Stimulated activated CD8-positive, alpha-beta memory T cell treated with anti-CD3 and anti-CD28 coated beads, Interleukin-2, amount 100 ng/mL, for 1 hour (primary cell): ENCODE measurements at regions not wholly inside any gene's neighbourhood (a gene's known extent, or its start where the extent isn't known, plus 50 kb on each side); places are given as distances from the start of the nearest gene placed in this dataset.
"Not testable (repeated sequence)": the region's sequence is repeated elsewhere in the genome, so short reads cannot be mapped to it uniquely, and the experiment has no call there.

ENCODE experiments used
- DNase-seq, 2 donors: peaks; one replicate each; pipeline ENCODE4 v3.0.0-alpha.2; 2020; ENCODE audit warnings: low read depth in 2 of 2

DNA sequence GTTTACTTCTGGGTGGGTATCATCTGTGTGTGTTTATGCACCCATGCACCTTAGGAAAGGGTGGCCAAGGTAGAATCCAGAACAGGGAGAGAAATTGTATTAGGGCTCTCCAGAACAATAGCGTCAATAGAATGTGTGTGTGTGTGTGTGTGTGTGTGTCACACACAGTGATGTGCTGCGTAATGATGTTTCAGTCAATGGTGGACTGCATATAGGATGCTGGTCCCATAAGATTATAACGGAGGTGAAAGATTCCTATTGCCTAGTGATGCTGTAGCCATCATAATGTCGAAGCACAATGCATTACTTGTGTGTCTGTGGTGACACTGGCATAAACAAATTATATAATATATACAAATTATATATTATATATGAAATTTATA is 69.3 kb upstream of the PRR23C start:
- no peak for DNase-seq

DNA sequence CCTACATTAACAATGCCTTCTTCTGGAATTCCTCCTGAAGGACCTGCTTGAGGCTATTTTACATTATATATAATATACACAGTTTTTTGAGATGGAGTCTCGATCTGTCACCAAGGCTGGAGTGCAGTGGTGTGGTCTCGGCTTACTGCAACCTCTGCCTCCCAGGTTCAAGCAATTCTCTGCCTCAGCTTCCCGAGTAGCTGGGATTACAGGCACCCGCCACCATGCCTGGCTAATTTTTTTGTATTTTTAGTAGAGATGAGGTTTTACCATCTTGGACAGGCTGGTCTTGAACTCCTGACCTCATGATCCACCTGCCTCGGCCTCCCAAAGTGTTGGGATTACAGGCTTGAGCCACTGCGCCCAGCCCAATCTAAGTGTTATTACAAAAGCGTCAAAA is 71.9 kb upstream of the PRR23C start:
- DNase-seq: not testable (repeated sequence)

DNA sequence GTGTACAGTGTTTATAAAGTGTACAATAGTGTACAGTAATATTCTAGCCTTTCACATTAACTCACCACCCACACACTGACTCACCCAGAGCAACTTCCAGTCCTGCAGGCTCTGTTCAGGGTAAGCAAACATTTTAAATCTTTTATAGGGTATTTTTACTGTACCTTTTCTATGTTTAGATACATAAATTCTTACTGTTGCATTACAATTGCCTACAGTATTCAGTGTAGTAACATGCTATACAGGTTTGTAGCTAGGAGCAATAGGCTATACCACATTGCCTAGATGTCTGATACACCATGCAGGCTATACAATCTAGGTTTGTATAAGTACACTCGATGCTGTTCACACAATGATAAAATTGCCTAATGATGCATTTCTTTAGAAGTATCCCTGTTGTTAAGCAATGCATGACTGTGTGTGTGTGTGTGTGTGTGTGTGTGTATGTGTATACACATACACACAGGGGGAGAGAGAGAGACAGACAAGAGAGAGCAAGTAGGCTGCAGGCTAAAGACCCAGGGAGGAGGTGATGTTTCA is 72.5 kb upstream of the PRR23C start:
- DNase-seq: no peak

DNA sequence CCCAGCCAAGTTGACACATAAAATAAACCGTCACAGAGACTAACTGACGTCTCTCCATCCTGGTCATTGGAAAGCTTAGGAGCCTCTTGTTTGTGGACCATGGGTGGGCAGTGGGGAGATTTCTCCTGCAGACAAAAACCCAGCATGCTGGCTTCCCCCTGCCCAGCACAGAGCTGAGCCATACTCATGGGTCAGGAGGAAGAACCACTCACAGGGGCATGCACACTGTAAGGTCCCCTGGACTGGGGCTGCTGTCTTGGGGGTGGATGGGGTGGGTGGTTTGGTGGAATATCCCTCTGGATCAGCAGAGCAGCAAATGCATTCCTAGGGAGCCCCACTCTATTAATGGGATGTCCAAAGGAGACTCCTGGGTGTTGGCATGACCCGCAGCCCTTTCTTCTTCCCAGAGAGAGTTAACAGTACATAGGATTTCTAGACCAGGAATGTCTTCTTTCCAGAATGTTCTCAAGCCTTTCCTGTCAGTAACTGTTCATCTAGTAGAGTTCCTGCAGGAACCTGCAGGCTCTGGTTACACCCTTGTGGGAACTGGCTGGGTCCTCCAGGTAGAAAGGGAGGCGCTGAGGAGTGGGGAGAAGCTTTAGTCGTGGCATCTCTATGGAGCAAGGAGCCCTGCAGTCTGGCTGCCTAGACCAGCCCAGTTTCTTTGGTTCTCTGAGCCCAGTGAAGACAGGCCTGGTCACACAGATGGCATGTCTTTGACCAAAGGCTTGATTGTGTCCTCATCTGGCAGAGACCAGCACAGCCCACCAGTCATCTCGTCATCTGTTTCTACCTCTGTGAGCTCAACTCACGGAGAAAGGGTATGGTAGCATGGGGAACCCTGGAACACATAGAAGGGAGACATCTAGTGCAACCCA is 73.4 kb upstream of the PRR23C start:
- no peak for DNase-seq

DNA sequence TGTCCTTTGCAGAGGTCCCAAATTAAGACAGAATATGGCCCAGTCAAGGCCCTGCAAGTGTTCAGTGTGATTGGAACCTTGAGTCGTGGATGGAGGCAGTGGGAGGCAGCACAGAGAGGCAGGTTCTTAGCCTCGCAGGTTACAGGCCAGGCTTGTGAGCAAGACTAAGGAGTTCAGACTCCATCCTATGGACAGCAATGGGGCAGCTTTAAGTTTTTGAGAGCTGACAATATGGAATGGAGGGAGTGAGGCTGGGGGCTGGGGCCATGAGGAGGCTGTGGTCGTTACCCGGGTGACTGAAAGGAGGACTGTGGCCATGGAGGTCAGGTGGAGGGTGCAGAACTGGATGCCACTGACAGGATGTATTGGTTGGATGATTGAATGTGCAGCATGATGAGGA is 74.1 kb upstream of the PRR23C start:
- no peak for DNase-seq

DNA sequence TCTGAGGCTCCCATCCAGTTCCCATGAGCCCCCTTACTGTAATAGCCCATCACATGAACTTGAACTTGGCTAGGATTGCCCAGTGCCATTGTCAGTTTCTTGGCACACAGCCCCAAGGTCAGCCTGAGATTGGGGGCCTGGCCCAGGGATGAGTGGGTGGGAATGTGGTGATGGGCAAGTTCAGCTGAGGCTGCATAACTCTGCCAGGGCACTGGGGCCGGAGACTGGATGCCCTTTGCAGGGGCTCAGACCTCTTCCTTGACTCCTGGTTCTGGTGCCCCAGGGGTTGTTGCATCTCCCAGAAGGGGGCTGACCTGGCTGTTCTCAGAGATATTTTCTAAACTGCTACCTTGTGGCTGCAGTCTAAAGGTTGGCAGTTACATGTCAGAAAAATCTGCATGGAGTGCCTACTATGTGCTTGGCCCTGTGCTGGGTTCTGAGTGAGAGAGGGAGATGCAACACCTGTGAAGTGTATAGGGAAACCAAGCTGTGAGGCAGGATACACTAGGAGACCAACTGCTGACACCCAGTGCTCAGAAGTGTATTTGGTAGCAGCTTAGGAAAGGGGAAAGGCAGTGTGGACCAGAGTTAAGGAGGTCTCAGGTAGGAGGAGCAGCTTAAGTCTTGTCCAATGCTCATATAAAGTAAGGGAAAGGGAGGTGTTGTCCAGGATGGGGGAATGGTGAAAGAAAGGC is 74.8 kb upstream of the PRR23C start:
- DNase-seq: no peak

DNA sequence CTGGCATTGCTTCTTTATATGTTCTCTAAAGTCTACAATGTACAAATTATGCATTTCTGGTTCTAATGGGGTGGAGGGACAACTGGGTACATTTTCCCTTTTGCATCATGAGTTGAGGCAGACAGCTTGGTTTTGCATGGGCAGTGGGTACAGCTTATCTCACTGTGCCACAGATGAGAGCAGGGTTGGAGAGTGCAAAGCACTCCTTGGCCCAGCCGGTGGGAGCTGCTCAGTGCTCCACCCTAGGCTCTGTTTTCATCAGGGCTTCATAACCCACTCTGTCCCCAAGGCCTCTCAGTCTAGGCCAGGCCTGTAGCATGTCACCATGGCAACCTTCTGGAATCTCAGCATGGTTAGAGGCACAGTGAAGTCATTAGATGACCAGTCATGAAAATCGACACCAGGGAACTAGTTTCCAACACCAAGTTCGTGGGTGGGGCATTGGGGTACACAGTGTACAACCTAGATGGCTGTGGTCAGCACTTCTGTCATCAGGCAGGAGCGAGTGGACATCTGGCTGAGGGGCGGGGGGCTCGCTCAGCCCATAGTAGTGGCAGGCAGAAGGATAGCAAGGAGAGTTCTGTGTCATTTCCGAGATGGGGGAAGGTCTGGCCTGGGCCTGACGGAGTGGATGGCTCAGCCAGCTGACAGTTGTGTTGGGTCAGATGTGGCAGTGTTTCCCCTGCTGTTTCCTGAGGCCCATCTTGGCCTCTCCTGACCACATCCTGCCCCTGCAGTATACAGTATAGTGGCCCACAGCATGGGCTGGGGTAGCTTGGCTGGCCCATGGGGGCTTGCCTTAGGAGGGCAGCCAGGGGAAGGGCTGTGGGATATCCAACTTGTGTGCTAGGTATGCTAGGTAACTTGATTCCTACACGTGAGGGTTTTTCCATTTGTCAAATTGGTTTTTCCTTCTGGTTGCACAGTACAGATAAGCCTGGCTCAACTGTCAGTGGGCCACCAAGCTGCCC is 75.7 kb upstream of the PRR23C start:
- DNase-seq: no peak

DNA sequence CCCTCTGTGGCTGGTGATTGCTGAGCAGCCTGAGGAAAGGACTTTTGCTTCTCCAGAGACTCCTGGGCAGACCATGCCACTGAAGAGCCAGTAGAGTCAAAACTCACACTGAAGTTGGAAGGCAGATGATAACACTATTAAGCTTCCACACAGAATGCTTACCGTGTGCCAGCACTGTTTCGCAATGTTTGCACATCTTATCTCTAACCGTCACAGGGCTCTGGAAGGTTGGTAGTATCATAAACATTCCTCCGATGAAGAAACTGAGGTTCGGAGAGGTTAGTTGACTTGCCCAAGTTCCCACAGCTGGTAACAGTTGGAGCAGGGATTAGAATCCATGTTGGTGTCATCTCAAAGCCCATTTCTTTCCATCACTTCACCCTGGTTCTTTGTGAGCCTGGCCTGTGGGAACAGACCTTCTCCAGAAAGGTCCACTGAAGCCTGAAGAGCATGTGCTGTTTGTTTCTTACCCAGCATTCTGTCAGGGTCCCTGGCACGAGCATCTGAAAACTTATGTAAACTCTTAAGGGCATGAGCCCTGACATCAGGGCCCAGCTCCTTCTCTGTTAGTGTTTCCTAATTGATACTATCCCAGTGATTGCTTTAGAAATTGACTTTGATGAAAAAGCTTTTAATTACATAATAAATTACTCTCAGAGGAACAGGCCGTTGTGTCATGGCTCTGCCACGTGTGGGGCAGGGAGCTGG is 77.0 kb upstream of the PRR23C start:
- no peak for DNase-seq

DNA sequence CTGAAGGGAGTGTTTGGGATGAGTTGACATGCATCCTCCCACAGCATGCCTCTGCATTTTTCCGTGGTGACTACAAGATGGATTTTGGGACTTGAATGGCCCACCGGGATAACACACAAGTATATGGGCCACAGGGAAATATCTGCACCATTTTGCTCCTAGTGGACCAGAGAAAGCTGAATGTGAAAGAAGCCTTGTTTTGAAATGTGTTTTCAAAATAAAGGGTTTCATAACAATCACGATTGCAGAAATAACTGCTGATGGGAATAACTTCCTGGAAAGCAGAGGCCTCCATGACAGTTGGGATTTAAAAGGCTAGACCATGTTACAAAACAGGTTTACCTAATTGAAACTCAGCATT is 77.5 kb upstream of the PRR23C start:
- DNase-seq: no peak

DNA sequence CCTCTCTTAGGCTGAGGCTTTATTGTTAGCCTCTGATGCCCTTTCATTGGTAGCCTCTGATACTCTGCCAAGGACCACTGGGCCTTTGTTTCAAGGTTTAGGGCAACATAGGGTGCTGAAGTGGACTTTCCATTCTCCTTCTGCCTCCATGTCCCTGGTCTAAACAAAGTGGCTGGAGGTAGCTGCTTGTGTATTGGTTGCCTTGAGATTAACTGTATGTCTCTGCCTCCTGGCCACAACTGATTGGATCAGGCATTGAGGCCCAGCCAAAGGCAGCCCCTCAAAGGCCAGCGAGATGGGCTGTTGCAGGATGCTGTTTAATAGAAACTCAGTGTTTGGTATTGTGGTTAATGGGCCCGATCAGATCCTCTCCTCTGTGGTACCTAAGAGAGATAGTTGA is 77.9 kb upstream of the PRR23C start:
- DNase-seq: no peak

DNA sequence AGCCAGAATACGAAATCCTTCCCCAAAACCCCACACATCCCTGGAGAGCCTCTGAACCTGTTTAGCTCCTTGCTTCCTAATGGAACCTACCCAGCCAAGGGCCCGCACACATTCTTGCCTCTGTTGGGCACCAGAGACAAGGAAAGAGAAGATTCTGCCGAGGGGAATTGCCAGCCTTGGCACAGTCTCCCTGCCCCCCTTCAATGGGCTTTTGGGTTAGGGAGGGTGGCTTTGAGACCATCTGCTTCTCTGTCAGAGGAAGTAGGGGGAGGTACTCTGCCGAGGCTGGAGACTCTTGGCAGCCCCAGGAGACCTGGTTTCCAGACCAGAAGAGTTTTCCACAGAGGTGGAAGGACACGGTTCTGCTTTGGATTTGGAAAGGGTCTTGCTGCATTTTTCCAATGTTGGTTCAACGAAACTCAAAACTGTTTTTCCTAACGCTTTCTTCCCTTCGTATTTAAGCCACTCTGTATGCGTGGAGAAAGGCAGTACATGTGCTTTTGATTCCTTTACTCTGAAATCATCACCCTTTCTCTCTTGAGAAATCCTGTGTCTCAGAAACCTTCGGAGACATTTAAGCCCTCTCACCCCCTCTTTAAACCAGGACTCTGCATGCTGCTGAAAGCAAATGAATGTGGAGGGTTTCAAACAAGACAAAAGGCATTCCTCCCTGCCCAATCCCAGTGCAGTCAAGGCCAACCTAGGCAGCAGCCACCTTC is 78.8 kb upstream of the PRR23C start:
- no peak for DNase-seq

DNA sequence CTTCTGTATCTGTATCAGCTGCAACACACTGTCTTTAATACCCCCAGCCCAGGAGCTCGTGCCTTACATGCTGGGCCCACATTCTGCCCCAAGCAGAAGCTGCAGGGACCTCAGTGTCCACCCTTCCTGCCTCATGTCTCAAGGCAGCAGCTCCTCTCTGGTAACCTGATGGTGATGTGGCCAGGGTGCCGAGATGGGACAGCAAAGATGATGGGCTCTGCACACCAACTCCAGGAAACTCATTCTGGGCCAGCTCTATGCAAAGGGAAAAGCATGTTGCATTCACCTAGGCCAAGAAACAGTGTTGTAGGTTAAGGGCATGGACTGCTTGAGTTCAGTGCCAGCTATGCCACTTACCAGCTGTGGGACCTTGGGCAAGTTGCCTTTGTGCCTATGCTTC is 79.5 kb upstream of the PRR23C start:
- DNase-seq: no peak

DNA sequence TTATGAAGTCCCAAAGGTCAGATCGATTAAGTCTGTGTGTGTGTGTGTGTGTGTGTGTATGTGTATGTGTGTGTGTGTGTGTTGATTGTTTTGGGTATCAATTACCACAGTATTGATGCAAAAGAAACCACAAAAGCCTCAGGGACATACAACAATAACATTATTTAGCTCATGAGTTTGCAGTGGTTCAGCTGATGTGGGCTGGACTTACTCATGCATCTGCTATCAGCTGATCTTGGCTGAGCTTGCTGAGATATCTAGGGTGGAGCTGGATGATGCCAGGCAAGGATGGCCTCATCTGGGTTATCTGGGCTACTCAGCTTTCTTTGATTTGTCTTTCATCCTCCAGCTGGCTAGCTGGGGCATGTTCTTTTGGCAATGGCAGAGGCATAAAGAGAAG is 82.4 kb upstream of the PRR23C start:
- DNase-seq: no peak

DNA sequence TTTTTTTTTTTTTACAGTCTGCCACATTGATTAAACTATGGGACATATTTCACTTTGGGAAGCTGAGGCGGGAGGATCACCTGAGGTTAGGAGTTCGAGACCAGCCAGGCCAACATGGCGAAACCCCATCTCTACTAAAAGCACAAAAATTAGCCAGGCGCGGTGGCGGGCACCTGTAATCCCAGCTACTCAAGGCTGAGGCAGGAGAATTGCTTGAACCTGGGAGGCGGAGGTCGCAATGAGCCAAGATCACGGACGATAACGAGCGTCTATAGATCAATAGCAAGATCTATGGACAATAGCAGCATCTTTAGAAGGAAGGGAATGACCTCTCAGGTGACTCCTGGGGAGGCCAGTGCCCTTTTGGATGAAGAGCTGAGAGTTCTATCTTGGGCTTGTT is 82.9 kb upstream of the PRR23C start:
- DNase-seq: not testable (repeated sequence)

DNA sequence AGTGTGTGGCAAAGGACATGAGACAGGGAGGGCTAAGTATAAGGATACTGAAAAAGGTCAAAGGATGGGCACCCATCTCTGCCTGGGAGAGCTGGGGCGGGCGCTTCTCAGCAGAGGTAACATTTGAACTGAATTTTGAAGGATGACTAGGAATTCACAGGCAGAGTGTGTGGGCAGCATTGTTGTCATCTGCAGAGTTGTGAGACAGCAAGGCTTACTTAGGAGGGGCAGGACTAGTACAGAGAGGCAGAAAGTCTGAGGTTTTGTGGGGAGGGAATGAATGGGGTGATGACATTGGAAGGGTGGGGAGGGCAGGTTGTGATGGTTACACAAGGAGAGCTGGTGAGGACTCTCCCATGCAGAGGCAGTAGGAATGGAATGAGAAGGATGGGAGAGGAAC is 84.1 kb upstream of the PRR23C start:
- no peak for DNase-seq

DNA sequence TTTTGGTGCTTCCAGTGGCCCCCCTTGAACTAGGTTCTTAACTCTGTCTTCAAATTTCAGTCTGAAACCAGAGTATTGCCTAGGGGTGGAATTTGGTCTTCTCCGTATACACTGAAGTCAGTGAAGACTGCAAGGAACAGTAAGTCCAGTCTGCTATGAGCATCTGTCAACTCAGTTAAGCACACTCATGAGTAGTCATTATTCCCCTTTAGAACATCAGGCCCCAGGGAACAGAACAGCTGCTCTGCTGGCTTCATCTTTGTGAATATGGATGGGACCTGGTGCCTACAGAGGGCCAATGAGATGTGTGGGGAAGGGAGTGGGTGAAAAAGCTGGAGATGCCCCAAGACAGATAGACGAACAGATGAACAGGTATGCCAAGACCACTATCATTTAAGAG is 85.2 kb upstream of the PRR23C start:
- no peak for DNase-seq

DNA sequence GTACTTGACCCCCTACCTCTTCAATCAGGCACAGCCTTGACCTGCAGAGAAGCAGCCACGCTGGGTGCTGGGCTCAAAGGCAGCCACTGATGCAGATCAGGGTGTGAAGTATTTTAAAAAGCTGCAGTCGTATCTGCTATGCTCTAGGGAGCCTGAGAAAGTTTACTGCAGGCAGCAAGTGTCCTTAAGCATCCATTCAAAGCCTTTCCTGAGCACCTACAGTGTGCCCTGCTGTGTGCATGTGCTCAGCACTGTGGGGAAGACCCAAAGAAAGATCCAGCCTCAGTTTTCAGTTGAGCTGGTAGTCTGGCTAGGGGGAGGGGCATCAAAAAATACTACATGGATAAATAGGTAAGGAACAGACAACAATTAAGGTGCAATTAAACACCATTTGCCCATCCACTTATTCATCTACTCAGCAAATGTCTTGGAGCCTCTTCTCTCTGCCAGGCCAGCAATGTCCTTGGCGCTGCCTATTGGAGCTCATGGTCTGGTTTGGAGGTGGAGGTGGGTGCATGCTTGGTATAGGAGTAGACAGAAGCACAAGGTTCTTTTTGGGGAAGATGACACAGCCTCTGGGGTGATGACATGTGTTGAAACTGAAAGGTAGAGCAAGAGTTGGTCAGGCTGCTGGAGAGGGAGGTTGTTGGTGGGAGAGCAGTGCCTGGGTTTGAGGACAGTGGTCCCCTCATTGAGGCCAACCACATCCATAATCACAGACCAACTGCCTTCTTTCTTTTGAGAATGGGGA is 85.9 kb upstream of the PRR23C start:
- no peak for DNase-seq

DNA sequence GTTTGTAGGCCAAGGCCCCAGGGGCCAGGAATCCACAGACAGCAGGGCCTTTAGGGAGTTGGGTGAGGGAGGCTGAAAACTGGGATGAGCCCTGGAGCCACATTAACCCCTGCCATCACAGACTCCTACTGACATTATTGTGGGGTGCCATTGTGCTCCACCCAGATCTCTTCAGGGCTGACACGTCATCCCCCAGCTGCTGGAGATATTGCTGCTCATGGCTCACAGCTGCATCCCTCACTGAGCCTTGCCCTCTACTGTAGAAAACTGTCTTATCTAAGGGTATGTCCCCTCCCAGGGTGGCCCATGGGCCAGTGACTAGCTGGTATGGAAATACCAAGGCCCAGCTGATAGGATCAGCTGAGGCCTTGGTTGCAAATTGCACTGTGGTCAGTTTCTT is 87.3 kb upstream of the PRR23C start:
- DNase-seq: no peak

DNA sequence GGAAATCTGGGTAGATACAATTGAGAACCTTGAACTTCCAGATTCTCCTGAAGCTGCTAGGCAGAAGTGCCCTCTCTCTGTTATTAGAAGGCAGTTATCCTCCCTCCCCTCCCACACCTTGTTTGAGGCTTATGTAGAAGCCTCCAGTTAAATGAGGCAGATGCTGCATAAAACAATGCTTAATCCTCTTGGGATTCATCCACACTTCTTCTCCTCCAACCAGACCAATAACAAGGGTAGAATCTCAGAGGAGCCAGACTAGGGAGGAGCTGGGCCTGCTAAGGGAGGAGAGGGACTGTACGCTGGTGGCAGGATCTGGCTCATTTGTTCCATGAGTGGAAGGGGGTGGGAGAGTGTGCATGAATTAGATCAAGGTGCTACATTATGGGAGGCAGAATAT is 88.3 kb upstream of the PRR23C start:
- no peak for DNase-seq
